ENCODE measurements at regions not wholly inside any gene's neighbourhood (a gene's known extent, or its start where the extent isn't known, plus 50 kb on each side); places are given as distances from the start of the nearest gene placed in this dataset. TPM values are rescaled to one million over a fixed set of nuclear protein-coding genes. Genes with fewer than 3 reads are reported as not detected.

Small RNA genes lying in the stretch of these regions (small RNA-seq; reads per million reads assigned to genes)
- gene RN7SL802P (ENCODE audit: low replicate concordance) (not detected), gene RNA5SP188 (ENCODE audit: low replicate concordance) (not detected)
